ENCODE measurements at regions not wholly inside any gene's neighbourhood (a gene's known extent, or its start where the extent isn't known, plus 50 kb on each side); places are given as distances from the start of the nearest gene placed in this dataset.

- no peak overlapping the region for H3K4me3 ChIP-seq
- no peak overlapping the region for H3K27ac ChIP-seq
- no peaks in the 10 kb centered on the region for H3K36me3 ChIP-seq
- intact Hi-C loops (cut with DNase I) = no loop called here
- H3K9me3 ChIP-seq = no peaks in the 10 kb centered on the region
- no peak for DNase-seq
- no peaks in the 10 kb centered on the region for H3K27me3 ChIP-seq
- H3K4me1 ChIP-seq = no peaks in the 10 kb centered on the region
- WGBS, 2 donors = 57 to 79% methylated on average over 4 of the region's 4 CpGs
- TF ChIP-seq POLR2A (IDR thresholded peaks at IDR 0.05) (no peak), CTCF (IDR thresholded peaks at IDR 0.05) (no peak)
These were observed 384.3 kb downstream of the CDC5L start for GRCh38 chr6:44771647-44772415.

- H3K27me3 ChIP-seq = no peaks in the 10 kb centered on the region
- DNase-seq = no peak
- no peaks in the 10 kb centered on the region for H3K9me3 ChIP-seq
- intact Hi-C loops (cut with DNase I) = no loop called here
- TF ChIP-seq CTCF (IDR thresholded peaks at IDR 0.05) (no peak), POLR2A (IDR thresholded peaks at IDR 0.05) (no peak)
- H3K4me1 ChIP-seq = no peaks in the 10 kb centered on the region
- no peak overlapping the region for H3K4me3 ChIP-seq
- no peak overlapping the region for H3K27ac ChIP-seq
- no peaks in the 10 kb centered on the region for H3K36me3 ChIP-seq
These were observed 385.3 kb downstream of the CDC5L start for GRCh38 chr6:44772838-44773237.

GRCh38 chr6:44775121-44775520 lies 387.6 kb downstream of the CDC5L start:
- Histone ChIP-seq H3K4me1 (no peaks in the 10 kb centered on the region), H3K9me3 (no peaks in the 10 kb centered on the region), H3K27ac (no peak overlapping the region), H3K4me3 (no peak overlapping the region), H3K27me3 (no peaks in the 10 kb centered on the region), H3K36me3 (no peaks in the 10 kb centered on the region)
- no peak for DNase-seq
- 64 to 88% methylated on average over 1 of the region's 1 CpG for WGBS, 2 donors
- intact Hi-C loops (cut with DNase I) = no loop called here
- TF ChIP-seq POLR2A (IDR thresholded peaks at IDR 0.05) (no peak), CTCF (IDR thresholded peaks at IDR 0.05) (no peak)

GRCh38 chr6:44776344-44776743 lies 388.8 kb downstream of the CDC5L start:
- Histone ChIP-seq H3K27ac (no peak overlapping the region), H3K27me3 (no peaks in the 10 kb centered on the region), H3K9me3 (no peaks in the 10 kb centered on the region), H3K4me3 (no peak overlapping the region), H3K36me3 (no peaks in the 10 kb centered on the region), H3K4me1 (no peaks in the 10 kb centered on the region)
- intact Hi-C loops (cut with DNase I) = no loop called here
- DNase-seq = no peak
- TF ChIP-seq CTCF (IDR thresholded peaks at IDR 0.05) (no peak), POLR2A (IDR thresholded peaks at IDR 0.05) (no peak)

GRCh38 chr6:44778513-44778912 lies 391.0 kb downstream of the CDC5L start:
- 89 to 93% methylated on average over 1 of the region's 1 CpG for WGBS, 2 donors
- no peak for TF ChIP-seq POLR2A (IDR thresholded peaks at IDR 0.05)
- TF ChIP-seq CTCF (IDR thresholded peaks at IDR 0.05) = no peak
- H3K9me3 ChIP-seq = no peaks in the 10 kb centered on the region

More at GRCh38 chr6:44778513-44778912, 391.0 kb downstream of the CDC5L start:
- no peak for DNase-seq
- no peak overlapping the region for H3K27ac ChIP-seq
- no peaks in the 10 kb centered on the region for H3K36me3 ChIP-seq
- no peaks in the 10 kb centered on the region for H3K27me3 ChIP-seq
- H3K4me1 ChIP-seq = no peaks in the 10 kb centered on the region
- intact Hi-C loops (cut with DNase I) = no loop called here
- H3K4me3 ChIP-seq = no peak overlapping the region
